ENCODE measurements at regions not wholly inside any gene's neighbourhood (a gene's known extent, or its start where the extent isn't known, plus 50 kb on each side); places are given as distances from the start of the nearest gene placed in this dataset.

- no peaks in the 10 kb centered on the region for H3K9me3 ChIP-seq
- intact Hi-C loops (cut with DNase I) = no loop called here
Observed at GRCh38 chr5:2306711-2307110, 424.0 kb upstream of the IRX4 start.

GRCh38 chr5:2303431-2304100 is 420.8 kb upstream of the IRX4 start:
- Histone ChIP-seq H3K9me3 (no peaks in the 10 kb centered on the region), H3K27me3 (replicated peaks; ENCODE audit: insufficient read depth) (no peaks in the 10 kb centered on the region), H3K27ac (no peak overlapping the region), H3K36me3 (no peaks in the 10 kb centered on the region), H3K4me1 (replicated peaks) (peaks cover 10% of the 10 kb centered on the region), H3K4me3 (no peak overlapping the region)
- no peak for DNase-seq (ENCODE audit: low spot score)
- intact Hi-C loops (cut with DNase I) = no loop called here
- TF ChIP-seq CTCF (IDR thresholded peaks at IDR 0.05) = no peak
- no peak for TF ChIP-seq POLR2AphosphoS5 (IDR thresholded peaks at IDR 0.05)
- no peak for TF ChIP-seq POLR2A (IDR thresholded peaks at IDR 0.05)
- 35% methylated on average over 14 of the region's 14 CpGs for WGBS

More at GRCh38 chr5:2306711-2307110, 424.0 kb upstream of the IRX4 start:
- no peak for DNase-seq (ENCODE audit: low spot score)
- H3K36me3 ChIP-seq = no peaks in the 10 kb centered on the region
- H3K27ac ChIP-seq = no peak overlapping the region
- peaks cover 10% of the 10 kb centered on the region for H3K4me1 ChIP-seq (replicated peaks)
- peak; percentile 3 for TF ChIP-seq POLR2AphosphoS5 (IDR thresholded peaks at IDR 0.05)
- no peak for TF ChIP-seq CTCF (IDR thresholded peaks at IDR 0.05)
- TF ChIP-seq POLR2A (IDR thresholded peaks at IDR 0.05) = no peak
- no peak overlapping the region for H3K4me3 ChIP-seq
- WGBS = 17% methylated on average over 6 of the region's 6 CpGs
- no peaks in the 10 kb centered on the region for H3K27me3 ChIP-seq (replicated peaks; ENCODE audit: insufficient read depth)

GRCh38 chr5:2302169-2302568 is 419.4 kb upstream of the IRX4 start:
- intact Hi-C loops (cut with DNase I) = no loop called here
- TF ChIP-seq POLR2A (IDR thresholded peaks at IDR 0.05) (no peak), CTCF (IDR thresholded peaks at IDR 0.05) (no peak), POLR2AphosphoS5 (IDR thresholded peaks at IDR 0.05) (no peak)
- Histone ChIP-seq H3K4me3 (no peak overlapping the region), H3K36me3 (no peaks in the 10 kb centered on the region), H3K27ac (no peak overlapping the region), H3K27me3 (replicated peaks; ENCODE audit: insufficient read depth) (no peaks in the 10 kb centered on the region), H3K4me1 (replicated peaks) (peaks cover 4% of the 10 kb centered on the region), H3K9me3 (no peaks in the 10 kb centered on the region)
- 89% methylated on average over 16 of the region's 16 CpGs for WGBS
- DNase-seq (ENCODE audit: low spot score) = no peak

- Histone ChIP-seq H3K27ac (no peak overlapping the region), H3K4me3 (no peak overlapping the region), H3K36me3 (no peaks in the 10 kb centered on the region), H3K27me3 (replicated peaks; ENCODE audit: insufficient read depth) (no peaks in the 10 kb centered on the region), H3K4me1 (replicated peaks) (no peaks in the 10 kb centered on the region), H3K9me3 (no peaks in the 10 kb centered on the region)
- intact Hi-C loops (cut with DNase I) = no loop called here
- TF ChIP-seq POLR2AphosphoS5 (IDR thresholded peaks at IDR 0.05) = no peak
- TF ChIP-seq POLR2A (IDR thresholded peaks at IDR 0.05) = no peak
- TF ChIP-seq CTCF (IDR thresholded peaks at IDR 0.05) = no peak
- 92% methylated on average over 21 of the region's 22 CpGs for WGBS
- DNase-seq (ENCODE audit: low spot score) = no peak
Observed at GRCh38 chr5:2300861-2301574, 418.3 kb upstream of the IRX4 start.

- 96% methylated on average over 10 of the region's 11 CpGs for WGBS
- Histone ChIP-seq H3K4me1 (replicated peaks) (no peaks in the 10 kb centered on the region), H3K9me3 (no peaks in the 10 kb centered on the region), H3K36me3 (no peaks in the 10 kb centered on the region), H3K27me3 (replicated peaks; ENCODE audit: insufficient read depth) (no peaks in the 10 kb centered on the region), H3K27ac (no peak overlapping the region), H3K4me3 (no peak overlapping the region)
- intact Hi-C loops (cut with DNase I) = no loop called here
- no peak for DNase-seq (ENCODE audit: low spot score)
- no peak for TF ChIP-seq CTCF (IDR thresholded peaks at IDR 0.05)
- TF ChIP-seq POLR2A (IDR thresholded peaks at IDR 0.05) = no peak
- TF ChIP-seq POLR2AphosphoS5 (IDR thresholded peaks at IDR 0.05) = no peak
Observed at GRCh38 chr5:2300421-2300820, 417.7 kb upstream of the IRX4 start.
